Caki2 (cell line): ENCODE measurements at regions not wholly inside any gene's neighbourhood (a gene's known extent, or its start where the extent isn't known, plus 50 kb on each side); places are given as distances from the start of the nearest gene placed in this dataset.

ENCODE experiments used
- DNase-seq: peaks from one replicate; pipeline ENCODE4 v3.0.0-alpha.2; 2015; ENCODE audit warnings: low read depth
- in situ Hi-C: cut with HindIII; loops from 2 replicates; pipeline ENCODE4 v1.10.0; 2016; ENCODE audit warnings: low sequenced_read_pairs, low pct_unique_long_range_greater_than_20kb, mixed read lengths

GRCh38 chr16:66292241-66292935, 74.1 kb upstream of the CDH5 start:
- no peak for DNase-seq
- in situ Hi-C loops, result no loop called here

- in situ Hi-C loops, result no loop called here
Observed at GRCh38 chr16:66291833-66292232, 74.7 kb upstream of the CDH5 start.

GRCh38 chr16:66290431-66290830, 76.1 kb upstream of the CDH5 start:
- no peak for DNase-seq
- in situ Hi-C loops, result no loop called here

More at GRCh38 chr16:66291833-66292232, 74.7 kb upstream of the CDH5 start:
- no peak for DNase-seq

GRCh38 chr16:66289986-66290385, 76.5 kb upstream of the CDH5 start:
- no peak for DNase-seq
- in situ Hi-C loops, result no loop called here

GRCh38 chr16:66289051-66289680, 77.3 kb upstream of the CDH5 start:
- in situ Hi-C loops, result no loop called here
- DNase-seq, result no peak

GRCh38 chr16:66287926-66288325, 78.6 kb upstream of the CDH5 start:
- no peak for DNase-seq
- in situ Hi-C loops, result no loop called here

- DNase-seq, result no peak
- in situ Hi-C loops, result no loop called here
Observed at GRCh38 chr16:66287416-66287815, 79.1 kb upstream of the CDH5 start.

- in situ Hi-C loops, result no loop called here
Observed at GRCh38 chr16:66286527-66286926, 80.0 kb upstream of the CDH5 start.

GRCh38 chr16:66278604-66279262, 87.8 kb upstream of the CDH5 start:
- in situ Hi-C loops, result no loop called here

More at GRCh38 chr16:66286527-66286926, 80.0 kb upstream of the CDH5 start:
- DNase-seq, result no peak

GRCh38 chr16:66278111-66278531, 88.4 kb upstream of the CDH5 start:
- in situ Hi-C loops, result no loop called here
- no peak for DNase-seq

More at GRCh38 chr16:66278604-66279262, 87.8 kb upstream of the CDH5 start:
- no peak for DNase-seq

- in situ Hi-C loops, result no loop called here
- DNase-seq, result no peak
Observed at GRCh38 chr16:66277311-66278070, 89.0 kb upstream of the CDH5 start.

GRCh38 chr16:66275775-66276428, 90.6 kb upstream of the CDH5 start:
- in situ Hi-C loops, result no loop called here
- DNase-seq, result peak; percentile 46

- in situ Hi-C loops, result no loop called here
- no peak for DNase-seq
Observed at GRCh38 chr16:66274335-66275110, 92.0 kb upstream of the CDH5 start.

GRCh38 chr16:66273644-66274334, 92.7 kb upstream of the CDH5 start:
- DNase-seq, result no peak
- in situ Hi-C loops, result no loop called here

GRCh38 chr16:66273053-66273452, 93.4 kb upstream of the CDH5 start:
- DNase-seq, result no peak
- in situ Hi-C loops, result no loop called here

GRCh38 chr16:66272461-66272860, 94.0 kb upstream of the CDH5 start:
- in situ Hi-C loops, result no loop called here

More at GRCh38 chr16:66272461-66272860, 94.0 kb upstream of the CDH5 start:
- no peak for DNase-seq
